ENCODE measurements at regions not wholly inside any gene's neighbourhood (a gene's known extent, or its start where the extent isn't known, plus 50 kb on each side); places are given as distances from the start of the nearest gene placed in this dataset.

DNA sequence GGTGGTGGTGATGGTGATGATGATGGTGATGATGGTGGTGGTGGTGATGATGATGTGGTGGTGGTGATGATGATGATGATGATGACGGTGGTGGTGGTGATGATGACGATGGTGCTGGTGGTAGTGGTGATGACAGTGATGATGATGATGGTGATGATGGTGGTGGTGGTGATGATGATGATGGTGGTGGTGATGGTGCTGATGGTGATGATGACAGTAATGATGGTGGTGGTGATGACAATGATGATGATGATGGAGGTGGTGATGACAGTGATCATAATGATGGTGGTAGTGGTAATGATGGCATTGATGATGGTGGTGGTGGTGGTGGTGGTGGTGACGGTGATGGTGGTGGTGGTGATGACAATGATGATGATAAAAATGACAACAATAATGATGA, 52.1 kb upstream of the ANO1 start:
- TF ChIP-seq, protein P1, sequence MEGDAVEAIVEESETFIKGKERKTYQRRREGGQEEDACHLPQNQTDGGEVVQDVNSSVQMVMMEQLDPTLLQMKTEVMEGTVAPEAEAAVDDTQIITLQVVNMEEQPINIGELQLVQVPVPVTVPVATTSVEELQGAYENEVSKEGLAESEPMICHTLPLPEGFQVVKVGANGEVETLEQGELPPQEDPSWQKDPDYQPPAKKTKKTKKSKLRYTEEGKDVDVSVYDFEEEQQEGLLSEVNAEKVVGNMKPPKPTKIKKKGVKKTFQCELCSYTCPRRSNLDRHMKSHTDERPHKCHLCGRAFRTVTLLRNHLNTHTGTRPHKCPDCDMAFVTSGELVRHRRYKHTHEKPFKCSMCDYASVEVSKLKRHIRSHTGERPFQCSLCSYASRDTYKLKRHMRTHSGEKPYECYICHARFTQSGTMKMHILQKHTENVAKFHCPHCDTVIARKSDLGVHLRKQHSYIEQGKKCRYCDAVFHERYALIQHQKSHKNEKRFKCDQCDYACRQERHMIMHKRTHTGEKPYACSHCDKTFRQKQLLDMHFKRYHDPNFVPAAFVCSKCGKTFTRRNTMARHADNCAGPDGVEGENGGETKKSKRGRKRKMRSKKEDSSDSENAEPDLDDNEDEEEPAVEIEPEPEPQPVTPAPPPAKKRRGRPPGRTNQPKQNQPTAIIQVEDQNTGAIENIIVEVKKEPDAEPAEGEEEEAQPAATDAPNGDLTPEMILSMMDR (IDR thresholded peaks at IDR 0.05; ENCODE audit: low read depth, low read length), result no peak
- H3K27ac ChIP-seq, result no peak overlapping the region
- H3K4me3 ChIP-seq (ENCODE audit: low read depth, low read length), result no peak overlapping the region
- no peak for DNase-seq
- no peaks in the 10 kb centered on the region for H3K36me3 ChIP-seq
- peaks cover 6% of the 10 kb centered on the region for H3K9me3 ChIP-seq (ENCODE audit: severe bottlenecking)
- no peaks in the 10 kb centered on the region for H3K27me3 ChIP-seq (ENCODE audit: insufficient read depth, low read depth, severe bottlenecking)

- no peak for DNase-seq
- no peaks in the 10 kb centered on the region for H3K27me3 ChIP-seq (ENCODE audit: insufficient read depth, low read depth, severe bottlenecking)
Observed at GRCh38 chr11:70026726-70027125, 51.4 kb upstream of the ANO1 start.

GRCh38 chr11:70027451-70027850, 50.7 kb upstream of the ANO1 start:
- no peak overlapping the region for H3K4me3 ChIP-seq (ENCODE audit: low read depth, low read length)
- no peaks in the 10 kb centered on the region for H3K27me3 ChIP-seq (ENCODE audit: insufficient read depth, low read depth, severe bottlenecking)
- TF ChIP-seq, protein P1 (IDR thresholded peaks at IDR 0.05; ENCODE audit: low read depth, low read length), result no peak
- DNase-seq, result no peak
- peaks cover 6% of the 10 kb centered on the region for H3K9me3 ChIP-seq (ENCODE audit: severe bottlenecking)
- no peaks in the 10 kb centered on the region for H3K36me3 ChIP-seq
- no peak overlapping the region for H3K27ac ChIP-seq

More at GRCh38 chr11:70026726-70027125, 51.4 kb upstream of the ANO1 start:
- Histone ChIP-seq H3K36me3 (no peaks in the 10 kb centered on the region), H3K4me3 (ENCODE audit: low read depth, low read length) (no peak overlapping the region), H3K27ac (no peak overlapping the region), H3K9me3 (ENCODE audit: severe bottlenecking) (peaks cover 6% of the 10 kb centered on the region)
- TF ChIP-seq, protein P1 (IDR thresholded peaks at IDR 0.05; ENCODE audit: low read depth, low read length), result no peak

DNA sequence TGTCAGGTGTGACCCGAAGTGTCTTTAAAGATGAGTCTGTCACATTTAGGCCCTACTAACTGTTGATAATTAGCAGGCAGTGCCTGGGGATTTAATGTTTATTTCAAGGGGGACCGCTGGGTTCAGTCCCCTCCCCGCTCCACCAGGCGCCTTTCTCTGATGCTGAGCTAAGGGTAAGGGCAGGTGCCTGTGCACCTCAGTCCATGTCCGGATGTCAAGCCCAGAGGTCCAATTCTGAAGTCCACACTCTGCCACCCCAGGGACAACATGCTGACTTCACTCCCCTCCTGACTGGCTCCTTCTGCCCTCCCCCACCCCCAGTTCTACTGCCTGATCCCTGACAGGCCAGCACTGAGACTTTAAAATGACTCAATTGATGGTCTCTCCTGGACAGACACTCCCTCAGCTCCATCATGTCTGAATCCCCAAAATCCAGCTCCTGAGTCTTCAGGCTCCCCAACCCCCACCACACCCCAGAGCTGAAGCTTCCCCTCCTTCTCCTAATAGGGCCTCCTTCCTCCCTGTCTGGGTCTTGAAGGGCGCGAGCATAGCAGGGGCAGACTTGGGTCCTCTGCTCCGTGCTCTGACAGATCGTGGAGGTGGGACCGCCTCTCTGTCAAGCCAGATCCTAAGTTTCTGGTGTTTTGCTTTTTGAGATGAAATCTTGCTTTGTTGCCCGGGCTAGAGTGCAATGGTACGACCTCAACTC, 49.8 kb upstream of the ANO1 start:
- H3K27ac ChIP-seq, result no peak overlapping the region
- TF ChIP-seq, protein P1 (IDR thresholded peaks at IDR 0.05; ENCODE audit: low read depth, low read length), result no peak
- H3K36me3 ChIP-seq, result no peaks in the 10 kb centered on the region
- DNase-seq, result no peak
- H3K9me3 ChIP-seq (ENCODE audit: severe bottlenecking), result peaks cover under 1% of the 10 kb centered on the region
- no peak overlapping the region for H3K4me3 ChIP-seq (ENCODE audit: low read depth, low read length)
- no peaks in the 10 kb centered on the region for H3K27me3 ChIP-seq (ENCODE audit: insufficient read depth, low read depth, severe bottlenecking)
